NCI-H1092 (cell line): ENCODE measurements at regions not wholly inside any gene's neighbourhood (a gene's known extent, or its start where the extent isn't known, plus 50 kb on each side); places are given as distances from the start of the nearest gene placed in this dataset.
"Not testable (repeated sequence)": the region's sequence is repeated elsewhere in the genome, so short reads cannot be mapped to it uniquely, and the experiment has no call there.

ENCODE experiments used
- DNase-seq: peaks from one replicate; lab custom pipeline; 2025; lab: John Stamatoyannopoulos, UW

DNA sequence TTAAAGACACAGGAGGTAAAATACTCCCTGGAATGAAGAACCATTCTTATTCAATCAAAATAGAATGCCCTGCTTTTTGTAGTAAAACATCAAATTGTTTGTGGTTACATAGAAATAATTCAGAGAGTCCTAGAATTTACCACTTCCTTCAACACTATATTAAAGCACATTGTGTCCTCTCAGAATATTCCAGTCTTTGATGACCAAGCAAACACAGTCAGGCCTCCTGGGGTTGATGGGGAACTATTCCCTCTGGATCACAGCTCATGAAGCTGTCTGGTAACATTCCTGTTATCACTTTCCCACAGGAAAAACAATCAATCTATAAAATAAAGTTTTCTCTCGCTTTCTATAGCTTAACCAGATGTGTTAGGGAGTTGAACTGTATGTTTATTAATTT is 389.3 kb downstream of the KCNA4 start:
- no peak for DNase-seq

DNA sequence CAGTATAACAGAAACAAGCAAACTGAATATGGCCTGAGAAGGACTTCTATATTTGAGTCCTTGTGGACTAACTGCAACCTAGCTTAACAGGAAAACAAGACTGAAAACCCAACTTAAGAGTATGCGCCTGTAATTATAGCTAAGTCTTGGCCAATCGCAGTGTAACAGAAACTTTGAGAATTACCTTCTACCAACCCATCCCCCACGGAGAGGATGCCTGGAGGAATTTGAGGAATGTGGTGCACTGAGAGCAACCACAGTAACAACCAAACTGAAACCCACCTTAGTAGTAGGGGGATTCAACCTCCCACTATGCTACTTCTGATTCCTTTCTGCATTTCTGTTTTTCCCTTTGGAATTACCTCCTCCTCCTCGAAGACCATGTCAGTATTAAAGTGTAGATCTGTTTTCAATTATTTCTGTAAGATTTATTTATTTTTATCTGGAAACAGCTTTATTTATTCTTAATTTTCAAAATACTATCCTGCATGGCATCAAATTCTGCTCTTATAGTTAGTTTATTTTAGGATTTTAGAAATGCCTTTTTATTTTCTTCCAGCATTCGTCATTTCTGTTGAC is 393.6 kb downstream of the KCNA4 start:
- no peak for DNase-seq

DNA sequence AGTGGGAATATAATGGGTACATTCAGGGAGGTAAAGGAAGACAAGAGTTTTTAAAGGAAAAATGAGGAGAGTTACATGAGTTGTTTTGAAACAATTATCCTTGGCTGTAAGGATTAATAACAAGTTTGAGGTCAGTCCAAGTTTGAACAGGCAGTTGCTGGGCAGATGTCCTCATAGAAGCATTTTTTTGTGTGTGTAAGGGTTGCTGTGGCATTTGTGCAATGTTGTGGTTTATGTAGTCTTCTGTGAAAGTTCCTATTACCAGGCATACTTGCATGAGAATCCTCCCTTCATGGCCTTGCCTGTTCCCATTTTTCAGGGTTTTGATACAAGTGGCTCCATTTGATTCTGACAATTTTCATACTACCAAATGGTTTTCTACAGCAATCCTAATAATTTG is 400.2 kb downstream of the KCNA4 start:
- no peak for DNase-seq

DNA sequence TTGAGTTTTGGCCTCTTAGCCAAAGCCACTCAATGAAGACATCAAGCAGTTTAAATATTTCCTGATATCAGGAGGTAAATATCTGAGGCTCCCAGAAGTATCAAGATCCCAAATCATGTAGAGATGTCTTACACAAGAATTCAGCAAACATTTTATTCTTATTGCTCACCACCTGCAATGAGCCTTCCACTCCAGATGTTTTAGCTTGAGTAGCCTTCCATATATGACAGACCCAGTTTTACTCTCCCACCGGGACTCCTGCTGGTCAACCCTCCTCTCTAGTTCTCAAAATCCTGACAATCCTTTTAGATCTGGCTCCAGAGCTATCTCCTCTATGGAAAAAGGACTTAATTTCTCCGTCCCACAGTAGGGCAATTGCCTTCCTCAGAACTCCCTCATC is 404.4 kb downstream of the KCNA4 start:
- DNase-seq = no peak

DNA sequence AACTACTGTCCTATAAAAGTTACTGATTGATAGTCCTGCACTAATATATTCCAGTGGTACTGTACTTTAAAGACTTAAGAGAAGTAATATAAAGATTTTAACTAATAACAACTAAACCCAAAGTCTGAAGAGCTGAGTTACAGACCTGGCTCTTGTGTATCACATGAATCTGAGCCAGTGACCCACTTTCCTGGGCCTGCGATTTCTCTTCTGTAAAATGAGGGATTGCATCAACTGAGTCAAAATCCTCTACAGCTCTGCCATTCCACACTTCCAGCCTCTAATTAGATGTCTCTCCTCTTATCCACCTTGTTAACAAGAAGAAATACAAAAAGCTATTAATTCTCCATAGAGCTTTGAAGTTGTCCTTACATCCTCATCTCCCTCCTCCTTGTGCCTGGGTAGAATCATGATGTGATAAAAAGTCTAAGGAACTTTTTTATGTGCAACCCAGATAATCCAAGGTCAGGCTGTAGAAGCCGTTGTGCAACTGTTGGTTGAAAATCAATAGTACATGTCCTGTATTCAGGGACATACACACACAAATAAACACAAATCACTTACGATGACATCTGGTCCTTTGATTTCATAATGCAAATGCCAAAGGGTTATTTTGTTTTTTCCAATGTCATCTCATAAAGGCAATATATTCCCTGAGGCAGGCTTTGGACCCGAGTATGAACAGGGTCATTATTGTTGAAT is 410.3 kb downstream of the KCNA4 start:
- no peak for DNase-seq

DNA sequence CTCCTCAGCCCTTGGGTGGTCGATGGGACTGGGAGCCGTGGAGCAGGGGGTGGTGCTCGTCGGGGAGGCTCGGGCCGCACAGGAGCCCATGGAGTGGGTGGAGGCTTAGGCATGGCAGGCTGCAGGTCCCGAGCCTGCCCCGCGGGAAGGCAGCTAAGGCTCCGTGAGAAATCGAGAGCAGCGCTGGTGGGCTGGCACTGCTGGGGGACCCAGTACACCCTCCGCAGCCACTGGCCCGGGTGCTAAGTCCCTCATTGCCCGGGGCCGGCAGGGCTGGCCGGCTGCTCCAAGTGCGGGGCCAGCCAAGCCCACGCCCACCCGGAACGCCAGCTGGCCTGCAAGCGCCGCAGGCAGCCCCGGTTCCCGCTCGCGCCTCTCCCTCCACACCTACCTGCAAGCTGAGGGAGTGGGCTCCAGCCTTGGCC is 416.7 kb downstream of the KCNA4 start:
- DNase-seq = not testable (repeated sequence)

DNA sequence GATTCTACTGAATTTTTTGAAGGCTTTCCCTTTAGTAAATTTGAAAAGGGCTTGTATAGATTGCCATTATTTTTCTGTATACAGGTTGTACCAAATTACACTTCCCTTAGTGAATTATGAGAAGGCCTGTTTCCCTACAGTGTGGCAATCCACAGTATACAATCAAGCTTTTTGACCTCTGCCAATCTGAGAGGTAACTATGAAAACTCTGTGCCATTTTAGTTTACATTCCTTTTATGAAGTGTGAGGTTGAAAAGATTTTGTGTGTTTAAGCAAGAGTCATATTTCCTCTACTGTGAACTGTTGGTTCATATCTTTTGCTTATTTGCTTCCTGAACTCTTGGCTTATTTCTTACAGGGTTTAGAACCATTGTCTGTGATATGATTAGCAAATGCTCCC is 432.5 kb downstream of the KCNA4 start:
- no peak for DNase-seq

DNA sequence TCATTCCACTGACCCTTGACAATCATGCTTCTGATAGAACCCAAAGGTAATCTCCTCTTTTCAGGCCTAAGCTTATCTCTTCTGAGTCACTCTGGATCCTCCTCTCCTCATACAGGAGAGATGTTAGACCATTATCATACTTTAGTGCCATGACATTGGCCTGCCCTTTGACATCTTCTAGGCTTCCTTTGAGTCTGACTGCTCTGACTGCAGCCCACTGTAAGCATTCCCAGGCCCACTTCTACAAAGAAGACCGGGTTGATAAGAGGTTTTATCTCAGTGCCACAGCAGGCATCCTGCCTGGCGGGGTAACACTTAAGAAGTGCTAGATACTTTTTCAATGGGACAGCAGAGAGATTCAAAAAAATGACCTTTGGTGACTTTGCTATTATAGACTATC is 438.0 kb downstream of the KCNA4 start:
- no peak for DNase-seq

DNA sequence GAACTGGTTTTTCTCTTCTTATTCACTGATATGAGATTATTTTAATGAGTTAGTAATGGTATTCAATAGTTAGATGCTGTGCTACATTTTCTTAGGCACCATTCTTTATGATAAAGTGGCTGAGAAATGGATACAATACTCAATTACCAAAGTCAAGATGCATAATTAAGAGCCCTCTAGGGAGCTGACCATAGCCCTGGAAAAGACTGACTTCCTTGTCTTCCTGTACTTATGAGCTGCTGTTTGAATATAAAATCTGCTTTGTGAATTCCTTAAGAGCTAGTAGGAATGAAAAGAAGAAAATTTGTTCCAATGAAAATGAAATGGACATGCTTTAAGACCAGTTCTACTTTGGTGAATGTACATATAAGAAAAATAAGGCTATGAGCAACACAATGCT is 452.3 kb downstream of the KCNA4 start:
- no peak for DNase-seq

DNA sequence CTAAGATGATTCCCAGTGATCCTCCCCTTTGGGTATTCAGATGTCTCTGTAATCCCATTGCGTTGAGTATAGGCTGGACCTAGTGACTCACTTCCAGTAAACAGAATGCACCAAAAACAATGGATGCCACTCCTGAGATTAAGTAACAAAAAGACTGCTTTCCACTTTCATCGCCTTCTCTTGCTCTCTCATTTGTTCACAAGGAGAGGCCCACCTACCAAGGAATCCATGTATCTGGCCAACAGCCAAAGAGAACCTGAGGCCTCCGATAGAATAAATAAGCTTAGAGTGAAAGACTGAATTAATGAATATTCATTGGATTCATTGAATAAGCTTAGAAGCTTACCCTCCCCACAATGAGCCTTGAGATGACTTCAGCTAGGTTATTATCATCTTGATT is 454.6 kb downstream of the KCNA4 start:
- no peak for DNase-seq

DNA sequence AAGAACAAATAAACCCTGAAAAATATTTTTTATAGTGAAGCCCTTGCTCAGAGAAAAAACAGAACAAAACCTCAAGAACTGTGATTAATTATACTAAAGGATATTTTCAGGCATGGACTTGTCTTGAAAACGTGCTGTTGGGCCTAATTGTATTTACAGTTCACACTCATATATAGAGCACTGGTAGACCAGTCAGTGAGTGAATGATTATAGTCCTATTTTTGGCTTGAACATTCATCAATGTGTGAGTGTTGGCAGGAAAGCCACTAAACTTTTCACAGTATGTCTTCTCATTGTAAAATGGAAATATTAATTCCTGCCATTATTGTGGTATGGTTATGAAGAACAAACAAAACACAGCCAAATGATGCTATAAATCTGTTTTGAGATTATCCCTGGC is 462.8 kb downstream of the KCNA4 start:
- DNase-seq = no peak

DNA sequence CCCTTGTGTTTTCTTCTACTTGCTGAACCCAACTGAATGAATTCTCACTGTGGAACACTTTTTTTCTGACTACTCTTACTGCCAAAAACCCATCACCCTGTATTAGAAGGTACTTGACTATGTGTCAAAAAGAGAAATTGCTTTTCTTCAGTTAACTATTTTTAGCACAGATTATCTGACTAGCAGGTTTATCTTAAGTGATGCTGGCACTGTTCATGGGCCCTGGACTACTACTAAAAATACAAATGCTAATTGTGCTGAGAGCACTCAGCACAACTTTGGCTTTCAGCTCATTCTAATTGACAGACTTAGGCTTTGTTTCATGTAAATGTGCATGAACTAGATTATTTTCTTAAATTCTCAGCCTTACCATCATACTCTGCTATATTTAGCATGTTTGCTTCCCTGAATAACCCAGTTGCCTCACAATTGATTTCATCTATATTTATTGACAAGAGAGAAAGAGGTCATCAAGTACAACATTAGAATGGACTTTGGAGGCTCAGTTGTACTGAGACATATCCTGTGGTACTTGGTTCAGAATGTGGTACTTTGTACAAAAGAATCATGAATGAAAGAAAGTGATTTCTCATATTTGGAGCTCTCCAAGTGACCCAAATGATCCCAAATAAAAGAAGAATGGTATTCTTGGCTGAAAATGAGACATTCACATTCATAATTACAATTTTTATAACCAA is 478.3 kb downstream of the KCNA4 start:
- no peak for DNase-seq

DNA sequence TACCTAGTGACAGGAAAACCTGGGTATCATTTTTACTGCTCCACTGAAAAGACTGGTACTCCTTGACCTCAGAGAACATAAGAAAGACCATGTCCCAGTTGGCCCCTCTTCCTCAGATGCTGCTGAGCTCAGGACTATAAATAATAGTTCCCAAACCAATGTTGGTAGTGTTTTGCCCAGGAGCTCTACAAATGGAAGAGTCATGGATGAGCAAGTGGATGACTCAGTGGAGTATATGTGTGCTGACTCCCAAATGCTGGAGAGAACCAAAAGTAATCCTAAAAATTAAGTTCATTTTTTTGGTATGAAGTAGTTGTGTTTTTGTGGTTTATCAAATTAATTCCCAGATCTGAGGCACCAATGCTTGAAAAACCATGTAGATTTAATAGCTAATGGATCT is 482.0 kb downstream of the KCNA4 start:
- no peak for DNase-seq

DNA sequence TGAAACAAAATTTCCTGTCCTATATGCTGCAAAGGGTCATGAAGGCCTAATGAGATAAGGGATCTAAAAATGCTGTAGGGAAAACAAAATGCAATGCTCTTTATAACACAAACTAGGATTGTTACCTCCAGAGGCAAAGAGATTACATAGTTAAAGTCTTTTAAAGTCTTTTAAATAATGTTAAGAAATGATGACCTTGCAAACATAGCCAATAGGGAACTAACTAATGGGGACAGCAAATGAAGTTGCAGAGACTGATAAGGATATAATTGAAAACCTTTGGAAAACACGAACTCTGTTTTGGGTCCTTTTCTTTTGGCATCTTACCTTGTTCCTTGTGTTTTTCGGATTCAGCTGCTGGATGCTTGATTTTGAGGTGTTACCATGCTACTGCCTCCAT is 485.9 kb downstream of the KCNA4 start:
- DNase-seq = no peak

DNA sequence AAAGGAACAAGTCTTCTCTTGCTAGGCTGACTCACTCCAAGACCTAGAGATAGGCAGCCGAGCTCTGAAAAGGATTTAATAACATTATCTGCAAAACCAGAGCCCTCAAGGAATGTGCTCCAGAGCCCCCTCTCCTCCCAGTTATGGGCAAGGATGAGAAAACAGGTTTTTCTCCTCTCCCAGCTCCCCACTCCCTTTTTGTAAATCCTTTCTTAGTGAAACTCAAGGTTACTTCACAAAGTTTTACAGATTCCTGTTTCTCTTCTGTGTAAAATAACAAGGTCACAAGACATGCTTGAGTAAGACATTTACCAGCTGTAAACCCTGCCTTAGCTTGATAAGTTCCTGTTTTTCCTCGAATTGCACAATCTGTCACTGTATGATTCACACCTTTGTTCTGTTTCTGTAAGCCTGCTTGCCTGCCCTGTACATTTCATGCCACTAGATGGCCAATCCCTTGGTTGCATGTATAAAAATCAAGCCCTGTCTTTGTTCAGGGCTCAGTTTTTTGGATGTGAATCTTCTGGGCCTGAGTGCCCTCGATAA is 489.4 kb downstream of the KCNA4 start:
- DNase-seq = no peak

DNA sequence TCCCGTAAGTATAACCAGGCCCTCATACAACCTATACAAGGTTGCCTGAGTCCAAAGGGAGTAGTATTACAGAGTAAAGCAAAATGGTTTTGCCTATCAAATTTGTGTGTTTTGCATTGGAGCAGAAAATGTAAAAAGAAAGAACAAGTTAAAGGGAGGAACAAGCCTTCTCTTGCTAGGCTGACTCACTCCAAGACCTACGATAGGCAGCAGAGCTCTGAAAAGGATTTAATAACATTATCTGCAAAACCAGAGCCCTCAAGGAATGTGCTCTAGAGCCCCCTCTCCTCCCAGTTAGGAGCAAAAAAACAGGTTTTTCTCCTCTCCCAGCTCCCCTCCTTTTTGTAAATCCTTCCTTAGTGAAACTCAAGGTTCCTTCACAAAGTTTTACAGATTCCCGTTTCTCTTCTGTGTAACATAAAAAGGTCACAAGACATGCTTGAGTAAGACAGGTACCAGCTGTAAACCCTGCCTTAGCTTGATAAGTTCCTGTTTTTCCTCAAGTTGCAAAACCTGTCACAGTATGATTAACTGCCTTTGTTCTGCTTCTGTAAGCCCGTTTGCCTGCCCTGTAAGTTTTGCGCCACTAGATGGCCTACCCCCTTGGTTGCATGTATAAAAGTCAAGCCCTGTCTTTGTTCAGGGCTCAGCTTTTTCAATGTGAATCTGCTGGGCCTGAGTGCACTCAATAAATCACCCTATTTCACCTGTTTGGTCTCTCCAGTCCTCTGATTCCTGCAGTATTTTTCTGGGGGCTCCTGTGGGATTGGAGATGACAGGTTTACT is 498.2 kb downstream of the KCNA4 start:
- DNase-seq = no peak

DNA sequence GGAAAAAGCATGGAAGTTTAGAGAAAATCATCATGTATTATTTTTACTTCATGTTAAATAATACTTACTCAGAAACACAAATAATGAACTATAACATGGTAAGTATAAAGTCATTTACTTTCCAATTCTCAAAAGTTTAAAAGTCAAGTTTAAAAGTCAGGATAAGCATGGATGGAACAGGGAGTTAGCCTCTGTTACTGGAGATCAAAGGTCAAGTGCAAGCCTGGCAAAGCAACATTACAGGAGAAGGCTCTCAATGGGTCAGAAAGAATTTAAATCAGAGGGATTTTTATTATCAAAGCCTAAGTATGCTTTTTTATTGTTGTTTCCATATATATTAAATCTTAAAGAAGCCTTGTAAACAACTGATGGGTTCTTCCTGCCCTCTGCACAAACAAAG is 505.4 kb downstream of the KCNA4 start:
- DNase-seq = no peak

DNA sequence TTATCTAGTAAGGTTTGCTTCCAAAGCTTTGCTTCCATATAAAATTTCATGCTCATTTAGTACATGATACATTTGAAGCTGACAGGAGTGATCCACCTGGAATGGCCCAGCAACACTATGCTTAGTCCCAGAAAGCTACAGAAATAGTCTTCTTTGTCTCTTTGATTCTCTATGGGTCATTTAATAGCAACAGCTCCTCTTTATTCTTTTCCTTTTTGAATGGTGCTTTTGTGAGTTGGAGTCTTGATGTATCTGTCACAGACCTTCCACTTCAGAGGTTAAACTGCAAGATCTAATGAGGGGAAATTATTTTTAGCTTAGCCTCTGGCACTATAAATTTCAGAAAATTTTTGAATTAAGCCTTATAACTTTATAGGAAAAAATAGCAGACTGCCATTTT is 509.5 kb downstream of the KCNA4 start:
- DNase-seq = no peak

DNA sequence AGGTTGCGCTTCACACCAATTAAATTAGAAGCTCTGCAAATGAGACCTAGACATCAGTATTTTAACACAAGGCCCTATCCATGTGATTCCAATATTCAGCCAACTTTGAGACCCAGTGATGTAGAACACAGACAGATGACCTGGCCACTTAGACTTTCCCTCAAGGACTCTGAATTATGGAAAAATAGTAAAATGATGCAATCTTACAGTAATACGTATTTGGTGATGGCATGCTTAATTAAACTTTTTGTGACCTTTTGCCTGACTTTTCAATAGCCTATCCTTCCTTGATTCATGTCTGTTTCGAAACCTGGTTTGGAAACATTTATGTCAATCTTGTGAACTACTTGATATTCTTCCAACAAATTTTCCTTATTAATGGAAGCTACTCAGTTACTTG is 521.2 kb downstream of the KCNA4 start:
- DNase-seq = no peak

DNA sequence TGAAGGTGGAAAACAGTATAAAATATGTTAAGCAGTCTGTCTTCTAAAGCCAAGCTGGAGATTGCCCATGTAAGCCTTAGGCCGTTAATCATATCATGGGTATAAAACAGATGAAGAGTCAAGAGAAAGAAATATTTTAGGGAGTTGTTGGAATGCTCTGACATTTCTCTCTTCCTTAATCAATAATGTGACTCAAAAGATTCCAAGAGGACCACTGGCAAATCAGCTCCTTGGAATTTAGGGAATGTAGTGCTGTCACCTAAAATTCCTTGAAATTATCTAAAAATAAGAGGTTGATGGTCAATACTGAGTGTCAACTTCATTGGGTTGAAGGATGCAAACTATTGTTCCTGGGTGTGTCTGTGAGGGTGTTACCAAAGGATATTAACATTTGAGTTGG is 525.9 kb downstream of the KCNA4 start:
- no peak for DNase-seq

DNA sequence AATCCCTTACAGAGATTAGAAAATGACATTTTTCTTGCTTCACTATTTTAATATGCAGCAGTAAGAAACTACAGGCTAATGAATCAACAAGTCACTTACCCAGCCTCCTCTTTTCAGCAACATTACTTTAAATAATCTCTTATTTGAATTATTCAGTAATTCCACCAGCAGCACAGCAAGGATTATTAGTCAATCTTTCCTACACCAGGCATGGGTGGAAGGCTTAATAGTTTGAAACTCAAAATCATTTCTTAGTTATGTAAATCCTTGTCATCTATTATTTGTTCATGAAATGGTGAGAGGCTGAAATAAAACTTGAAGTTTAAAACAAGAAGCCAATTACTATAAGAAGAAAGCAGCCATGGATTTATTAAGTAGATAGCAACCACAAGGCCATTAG is 530.5 kb downstream of the KCNA4 start:
- DNase-seq = no peak

DNA sequence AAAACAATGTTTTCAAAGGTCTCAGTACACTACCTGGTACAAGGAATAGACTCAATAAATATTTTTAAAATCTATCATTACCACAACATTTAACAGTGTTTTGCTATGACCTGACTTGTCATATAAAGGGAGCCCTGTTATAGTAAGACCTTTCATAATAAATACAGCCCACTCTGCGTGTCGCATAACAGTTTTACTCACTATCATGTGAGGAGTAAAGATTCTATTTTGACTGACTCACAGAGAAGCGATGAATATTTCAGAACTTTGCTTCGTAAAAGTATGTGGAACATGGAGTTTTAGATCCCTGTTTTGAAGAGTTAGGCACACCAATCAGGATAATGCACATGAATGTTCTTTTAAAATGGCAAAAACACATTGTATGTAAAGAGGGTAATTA is 531.2 kb downstream of the KCNA4 start:
- no peak for DNase-seq

DNA sequence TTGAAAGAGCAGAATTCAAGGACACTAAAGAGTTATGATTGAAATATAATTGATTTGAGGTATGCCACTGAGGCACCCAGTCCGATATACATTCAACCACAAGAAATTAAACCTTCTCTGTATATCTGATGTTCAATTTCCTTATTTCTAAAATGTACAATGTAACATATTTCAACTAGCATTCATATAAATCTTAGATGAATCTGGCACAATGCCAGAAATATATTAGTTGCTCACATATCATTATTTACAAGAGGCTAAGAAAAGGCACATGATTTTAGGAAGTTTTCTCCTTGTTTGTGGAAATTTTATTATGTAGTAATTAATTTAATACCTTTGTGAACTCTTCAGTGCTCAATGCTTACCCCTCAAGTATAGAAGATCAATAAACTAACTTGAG is 532.3 kb downstream of the KCNA4 start:
- no peak for DNase-seq
